ENCODE measurements at regions not wholly inside any gene's neighbourhood (a gene's known extent, or its start where the extent isn't known, plus 50 kb on each side); places are given as distances from the start of the nearest gene placed in this dataset.

DNA sequence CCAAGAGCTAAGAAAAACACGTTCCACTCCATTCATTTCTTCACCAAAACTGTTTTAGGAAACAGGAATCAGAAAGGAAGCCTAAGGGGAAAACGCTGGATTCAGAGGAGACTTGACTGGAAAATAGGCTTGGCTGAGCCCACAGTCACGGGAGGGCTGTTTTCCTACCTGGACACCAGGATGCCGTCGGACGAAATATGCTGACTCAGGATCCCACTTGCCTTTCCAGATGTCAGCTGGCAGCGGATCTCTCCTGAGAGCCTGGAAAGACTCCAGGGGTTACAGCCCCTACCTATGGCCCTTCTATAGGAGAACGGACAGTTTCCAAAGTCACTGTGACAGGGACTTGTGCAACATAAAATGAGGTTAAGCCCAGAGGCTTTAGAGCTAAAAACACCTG is 245.1 kb downstream of the C16orf95 start:
- Histone ChIP-seq H3K9me3 (ENCODE audit: insufficient read depth, low read length) (no peaks in the 10 kb centered on the region), H2AFZ (ENCODE audit: low read depth, low read length) (no peak overlapping the region)
- TF ChIP-seq, protein P1, sequence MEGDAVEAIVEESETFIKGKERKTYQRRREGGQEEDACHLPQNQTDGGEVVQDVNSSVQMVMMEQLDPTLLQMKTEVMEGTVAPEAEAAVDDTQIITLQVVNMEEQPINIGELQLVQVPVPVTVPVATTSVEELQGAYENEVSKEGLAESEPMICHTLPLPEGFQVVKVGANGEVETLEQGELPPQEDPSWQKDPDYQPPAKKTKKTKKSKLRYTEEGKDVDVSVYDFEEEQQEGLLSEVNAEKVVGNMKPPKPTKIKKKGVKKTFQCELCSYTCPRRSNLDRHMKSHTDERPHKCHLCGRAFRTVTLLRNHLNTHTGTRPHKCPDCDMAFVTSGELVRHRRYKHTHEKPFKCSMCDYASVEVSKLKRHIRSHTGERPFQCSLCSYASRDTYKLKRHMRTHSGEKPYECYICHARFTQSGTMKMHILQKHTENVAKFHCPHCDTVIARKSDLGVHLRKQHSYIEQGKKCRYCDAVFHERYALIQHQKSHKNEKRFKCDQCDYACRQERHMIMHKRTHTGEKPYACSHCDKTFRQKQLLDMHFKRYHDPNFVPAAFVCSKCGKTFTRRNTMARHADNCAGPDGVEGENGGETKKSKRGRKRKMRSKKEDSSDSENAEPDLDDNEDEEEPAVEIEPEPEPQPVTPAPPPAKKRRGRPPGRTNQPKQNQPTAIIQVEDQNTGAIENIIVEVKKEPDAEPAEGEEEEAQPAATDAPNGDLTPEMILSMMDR (IDR thresholded peaks at IDR 0.05; ENCODE audit: low read depth, low read length) = no peak
- TF ChIP-seq EZH2phosphoT487 (IDR thresholded peaks at IDR 0.05; ENCODE audit: low read depth) = no peak

DNA sequence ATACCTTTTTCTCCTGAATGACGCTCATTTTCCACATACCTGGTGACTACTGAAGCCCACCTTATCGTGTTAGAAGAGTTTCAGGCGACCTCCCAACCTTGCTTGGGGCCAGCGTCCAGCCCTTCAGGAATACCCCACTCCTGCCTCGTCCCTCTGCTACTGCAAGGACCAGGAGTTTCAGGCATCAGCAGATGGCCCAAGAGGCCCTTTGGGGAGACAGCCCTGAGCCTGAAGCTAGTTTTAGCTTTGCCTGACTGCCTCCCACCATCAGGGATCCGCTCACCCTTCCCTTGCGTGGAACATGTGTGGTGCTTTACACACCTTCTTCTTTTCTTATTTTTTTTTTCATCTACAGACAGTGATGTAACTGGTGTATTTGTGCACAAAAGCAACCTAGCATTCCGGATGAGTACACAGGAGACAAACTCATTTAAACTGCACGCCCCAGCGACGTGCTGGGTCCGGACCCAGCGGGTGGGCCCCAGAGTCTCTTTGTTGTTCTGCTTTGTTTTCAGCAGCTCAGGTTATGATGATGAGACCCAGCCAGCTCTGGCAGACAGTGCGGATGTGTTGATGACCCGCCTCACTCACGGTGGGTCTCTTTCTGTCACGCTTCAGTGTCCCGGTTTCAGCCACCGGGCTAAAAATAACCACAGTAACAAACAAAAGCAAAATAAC is 242.4 kb downstream of the C16orf95 start:
- no peaks in the 10 kb centered on the region for H3K36me3 ChIP-seq (replicated peaks; ENCODE audit: low read depth, low read length)
- no peak overlapping the region for H3K27ac ChIP-seq (ENCODE audit: low read length)
- H4K20me1 ChIP-seq (ENCODE audit: insufficient read depth, low read length) = no peaks in the 10 kb centered on the region
- no peak overlapping the region for H3K9ac ChIP-seq (ENCODE audit: low read length)
- TF ChIP-seq, protein P1 (IDR thresholded peaks at IDR 0.05; ENCODE audit: low read depth, low read length) = no peak
- no peak for TF ChIP-seq EZH2phosphoT487 (IDR thresholded peaks at IDR 0.05; ENCODE audit: low read depth)
- no peaks in the 10 kb centered on the region for H3K79me2 ChIP-seq (ENCODE audit: low read length)
- H3K9me3 ChIP-seq (ENCODE audit: insufficient read depth, low read length) = no peaks in the 10 kb centered on the region
- no peaks in the 10 kb centered on the region for H3K4me1 ChIP-seq (ENCODE audit: low read length)
- H2AFZ ChIP-seq (ENCODE audit: low read depth, low read length) = no peak overlapping the region
- H3K27me3 ChIP-seq (ENCODE audit: low read depth, low read length) = no peaks in the 10 kb centered on the region; the same call in 1 of the 2 replicates
- H3K4me2 ChIP-seq (ENCODE audit: low read length) = no peak overlapping the region
- no peak overlapping the region for H3K4me3 ChIP-seq (ENCODE audit: low read length)

More for the DNA sequence above, 245.1 kb downstream of the C16orf95 start:
- Histone ChIP-seq H3K4me1 (ENCODE audit: low read length) (no peaks in the 10 kb centered on the region), H3K4me3 (ENCODE audit: low read length) (no peak overlapping the region), H4K20me1 (ENCODE audit: insufficient read depth, low read length) (no peaks in the 10 kb centered on the region), H3K36me3 (replicated peaks; ENCODE audit: low read depth, low read length) (no peaks in the 10 kb centered on the region), H3K9ac (ENCODE audit: low read length) (no peak overlapping the region), H3K27me3 (ENCODE audit: low read depth, low read length) (no peaks in the 10 kb centered on the region; the same call in 1 of the 2 replicates), H3K4me2 (ENCODE audit: low read length) (no peak overlapping the region), H3K79me2 (ENCODE audit: low read length) (no peaks in the 10 kb centered on the region), H3K27ac (ENCODE audit: low read length) (no peak overlapping the region)

DNA sequence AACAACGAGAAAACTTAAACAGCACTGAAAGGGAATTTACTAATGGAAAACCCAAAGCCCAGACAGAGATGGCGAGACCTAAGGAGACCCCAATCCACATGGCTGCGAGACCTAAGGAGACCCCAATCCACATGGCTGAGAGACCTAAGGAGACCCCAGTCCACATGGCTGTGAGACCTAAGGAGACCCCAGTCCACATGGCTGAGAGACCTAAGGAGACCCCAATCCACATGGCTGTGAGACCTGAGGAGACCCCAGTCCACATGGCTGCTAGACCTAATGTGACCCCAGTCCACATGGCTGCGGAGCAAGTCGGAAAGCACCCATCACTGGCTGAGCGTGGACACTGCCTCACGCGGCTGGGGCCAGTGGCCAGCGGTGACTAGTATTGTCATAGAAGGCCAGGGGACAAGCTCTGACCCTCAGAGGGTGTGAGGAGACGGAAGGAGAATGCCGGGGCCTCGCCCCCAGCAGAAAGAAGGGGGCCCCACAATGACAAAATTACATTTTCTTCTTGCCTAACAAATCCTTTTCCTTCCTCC is 241.8 kb downstream of the C16orf95 start:
- H3K4me3 ChIP-seq (ENCODE audit: low read length) = no peak overlapping the region
- H3K4me1 ChIP-seq (ENCODE audit: low read length) = no peaks in the 10 kb centered on the region
- no peak overlapping the region for H3K9ac ChIP-seq (ENCODE audit: low read length)
- no peaks in the 10 kb centered on the region for H3K9me3 ChIP-seq (ENCODE audit: insufficient read depth, low read length)
- no peak overlapping the region for H3K4me2 ChIP-seq (ENCODE audit: low read length)
- TF ChIP-seq, protein P1 (IDR thresholded peaks at IDR 0.05; ENCODE audit: low read depth, low read length) = no peak
- no peak for TF ChIP-seq EZH2phosphoT487 (IDR thresholded peaks at IDR 0.05; ENCODE audit: low read depth)
- no peak overlapping the region for H3K27ac ChIP-seq (ENCODE audit: low read length)
- no peaks in the 10 kb centered on the region for H3K79me2 ChIP-seq (ENCODE audit: low read length)
- no peaks in the 10 kb centered on the region for H4K20me1 ChIP-seq (ENCODE audit: insufficient read depth, low read length)
- H2AFZ ChIP-seq (ENCODE audit: low read depth, low read length) = no peak overlapping the region
- H3K36me3 ChIP-seq (replicated peaks; ENCODE audit: low read depth, low read length) = no peaks in the 10 kb centered on the region
- no peaks in the 10 kb centered on the region; the same call in 1 of the 2 replicates for H3K27me3 ChIP-seq (ENCODE audit: low read depth, low read length)

DNA sequence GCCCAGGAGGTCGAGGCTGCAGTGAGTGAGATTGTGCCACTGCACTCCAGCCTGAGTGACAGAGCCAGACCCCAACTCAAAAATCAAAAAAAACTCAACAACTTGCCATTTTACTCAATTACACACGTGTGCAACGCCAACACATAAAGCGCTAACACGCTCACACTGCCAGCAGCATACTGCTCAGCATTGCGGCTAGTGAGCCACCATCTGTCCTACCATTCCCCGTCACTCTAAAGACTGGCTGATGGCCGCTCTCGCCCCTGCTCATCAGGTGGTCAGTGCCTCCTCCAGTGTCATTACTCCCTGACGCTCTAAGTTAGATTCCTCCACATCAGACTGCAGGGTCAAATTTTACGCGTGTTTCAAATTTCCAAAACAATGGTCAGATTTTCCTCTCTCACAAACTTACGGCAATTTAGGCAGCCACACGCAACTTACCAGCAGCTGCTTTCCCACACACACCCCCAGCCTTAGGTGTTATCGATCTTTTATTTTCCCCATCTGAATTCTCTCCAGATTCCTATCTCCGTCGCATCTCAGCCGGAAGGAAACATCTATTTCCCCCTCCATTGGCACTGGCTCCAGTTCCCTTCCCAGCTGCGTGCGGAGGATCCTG is 240.8 kb downstream of the C16orf95 start:
- TF ChIP-seq EZH2phosphoT487 (IDR thresholded peaks at IDR 0.05; ENCODE audit: low read depth) = no peak
- TF ChIP-seq, protein P1 (IDR thresholded peaks at IDR 0.05; ENCODE audit: low read depth, low read length) = no peak
- no peaks in the 10 kb centered on the region for H3K36me3 ChIP-seq (replicated peaks; ENCODE audit: low read depth, low read length)

More for the DNA sequence above, 240.8 kb downstream of the C16orf95 start:
- Histone ChIP-seq H3K9me3 (ENCODE audit: insufficient read depth, low read length) (peaks cover 9% of the 10 kb centered on the region; the same call in 1 of the 2 replicates), H3K4me2 (ENCODE audit: low read length) (no peak overlapping the region), H3K27ac (ENCODE audit: low read length) (no peak overlapping the region), H3K79me2 (ENCODE audit: low read length) (no peaks in the 10 kb centered on the region), H3K27me3 (ENCODE audit: low read depth, low read length) (no peaks in the 10 kb centered on the region), H3K4me3 (ENCODE audit: low read length) (no peak overlapping the region), H3K4me1 (ENCODE audit: low read length) (no peaks in the 10 kb centered on the region), H2AFZ (ENCODE audit: low read depth, low read length) (no peak overlapping the region), H3K9ac (ENCODE audit: low read length) (no peak overlapping the region), H4K20me1 (ENCODE audit: insufficient read depth, low read length) (no peaks in the 10 kb centered on the region)
